ENCODE measurements at regions not wholly inside any gene's neighbourhood (a gene's known extent, or its start where the extent isn't known, plus 50 kb on each side); places are given as distances from the start of the nearest gene placed in this dataset.

DNA sequence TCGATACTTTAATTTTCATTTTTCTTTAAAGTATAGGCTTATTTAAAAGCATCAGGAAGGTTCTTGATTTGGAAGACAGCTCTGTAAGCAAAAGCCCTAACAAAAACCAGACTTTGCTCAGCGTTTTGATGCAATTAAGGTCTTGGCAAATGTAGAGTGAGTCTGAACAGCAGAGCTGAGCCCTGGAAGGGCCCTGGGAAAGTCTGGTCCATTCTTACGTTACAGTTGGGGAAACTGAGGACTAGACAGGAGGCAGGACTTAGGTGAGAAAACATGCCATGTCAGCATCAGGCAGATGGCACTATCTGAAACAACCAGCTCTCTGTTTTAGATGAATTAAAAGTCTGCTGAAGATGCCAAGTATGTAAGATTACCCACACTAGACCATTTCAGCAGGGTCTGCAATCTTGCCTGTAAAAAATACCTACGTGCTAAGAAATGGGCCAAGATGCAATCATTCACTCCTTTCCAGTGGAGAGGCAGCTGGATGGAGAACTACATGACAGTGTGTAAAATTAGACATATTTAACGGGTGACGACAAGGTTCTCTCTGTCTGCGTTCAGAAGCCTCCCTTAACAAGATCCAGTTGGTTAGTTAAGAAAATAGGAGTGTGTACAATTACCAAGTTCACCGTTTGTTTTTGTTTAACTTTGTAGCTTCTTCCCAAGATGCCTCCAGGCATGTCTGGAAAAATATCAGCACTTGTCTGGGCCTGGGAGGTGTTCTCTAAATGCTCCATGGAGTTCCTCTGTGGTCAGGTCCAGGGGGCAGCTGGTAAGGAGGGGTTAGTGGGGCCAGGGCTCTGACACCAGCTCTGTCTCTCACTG is 502.3 kb upstream of the ZMIZ1 start:
- no peak overlapping the region for H3K27ac Mint-ChIP-seq (ENCODE audit: unreplicated experiment)
- H3K27me3 Mint-ChIP-seq (ENCODE audit: unreplicated experiment), result peaks cover 96% of the 10 kb centered on the region
- TF ChIP-seq, protein P1, sequence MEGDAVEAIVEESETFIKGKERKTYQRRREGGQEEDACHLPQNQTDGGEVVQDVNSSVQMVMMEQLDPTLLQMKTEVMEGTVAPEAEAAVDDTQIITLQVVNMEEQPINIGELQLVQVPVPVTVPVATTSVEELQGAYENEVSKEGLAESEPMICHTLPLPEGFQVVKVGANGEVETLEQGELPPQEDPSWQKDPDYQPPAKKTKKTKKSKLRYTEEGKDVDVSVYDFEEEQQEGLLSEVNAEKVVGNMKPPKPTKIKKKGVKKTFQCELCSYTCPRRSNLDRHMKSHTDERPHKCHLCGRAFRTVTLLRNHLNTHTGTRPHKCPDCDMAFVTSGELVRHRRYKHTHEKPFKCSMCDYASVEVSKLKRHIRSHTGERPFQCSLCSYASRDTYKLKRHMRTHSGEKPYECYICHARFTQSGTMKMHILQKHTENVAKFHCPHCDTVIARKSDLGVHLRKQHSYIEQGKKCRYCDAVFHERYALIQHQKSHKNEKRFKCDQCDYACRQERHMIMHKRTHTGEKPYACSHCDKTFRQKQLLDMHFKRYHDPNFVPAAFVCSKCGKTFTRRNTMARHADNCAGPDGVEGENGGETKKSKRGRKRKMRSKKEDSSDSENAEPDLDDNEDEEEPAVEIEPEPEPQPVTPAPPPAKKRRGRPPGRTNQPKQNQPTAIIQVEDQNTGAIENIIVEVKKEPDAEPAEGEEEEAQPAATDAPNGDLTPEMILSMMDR (IDR thresholded peaks at IDR 0.05; ENCODE audit: unreplicated experiment), result no peak
- intact Hi-C loops (cut with micrococcal nuclease; ENCODE audit: unreplicated experiment), result no loop called here
- H3K36me3 Mint-ChIP-seq (ENCODE audit: insufficient read depth, unreplicated experiment), result no peaks in the 10 kb centered on the region
- CTCF ChIA-PET, result no interaction called here
- no peak for DNase-seq
- H3K4me1 Mint-ChIP-seq (ENCODE audit: low read depth, unreplicated experiment), result no peaks in the 10 kb centered on the region
- no TSS peak for BruUV-seq (replicated peaks)
- H3K9me3 Mint-ChIP-seq (ENCODE audit: low read depth, unreplicated experiment), result no peaks in the 10 kb centered on the region
- no peak overlapping the region for H3K4me3 Mint-ChIP-seq (ENCODE audit: low read depth, unreplicated experiment)

DNA sequence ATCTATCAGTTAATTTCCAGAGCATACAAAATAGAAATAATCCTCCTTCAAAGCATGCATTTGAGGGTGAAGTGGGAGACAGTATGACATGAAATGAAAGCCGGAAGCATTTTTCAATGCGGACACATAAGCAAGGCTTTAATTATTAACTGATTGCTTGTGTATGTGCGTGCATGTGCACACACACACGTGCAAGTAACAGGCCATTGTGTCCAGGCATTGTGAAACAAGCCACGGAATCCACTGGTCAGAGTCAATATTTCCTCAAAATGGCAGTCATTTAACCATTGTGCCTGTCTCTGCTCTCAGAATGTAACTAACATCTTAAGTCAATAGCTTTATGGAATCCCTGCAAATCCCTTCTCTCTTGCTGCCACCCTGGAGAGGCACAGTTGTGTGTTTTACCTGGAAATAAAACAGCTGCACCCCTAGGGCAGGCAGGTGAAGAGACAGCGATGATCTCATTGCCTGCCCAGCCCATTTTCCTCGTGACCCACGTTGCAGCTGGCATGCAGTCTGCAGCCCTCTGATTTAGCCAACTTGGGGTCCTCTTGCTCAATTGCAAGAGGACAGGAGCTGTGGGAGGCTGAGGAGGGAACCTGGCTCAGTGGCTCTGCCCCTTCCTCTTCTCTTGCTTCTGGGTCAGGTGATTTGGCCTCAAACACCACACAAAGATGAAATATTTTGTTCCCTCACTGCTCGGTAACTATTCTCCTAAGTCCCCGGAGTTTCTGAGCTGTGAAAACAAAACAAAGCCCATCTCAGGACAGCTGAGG is 500.9 kb upstream of the ZMIZ1 start:
- Mint-ChIP-seq H3K4me1 (ENCODE audit: low read depth, unreplicated experiment) (no peaks in the 10 kb centered on the region), H3K4me3 (ENCODE audit: low read depth, unreplicated experiment) (no peak overlapping the region), H3K27ac (ENCODE audit: unreplicated experiment) (no peak overlapping the region), H3K36me3 (ENCODE audit: insufficient read depth, unreplicated experiment) (no peaks in the 10 kb centered on the region), H3K27me3 (ENCODE audit: unreplicated experiment) (peaks cover 91% of the 10 kb centered on the region), H3K9me3 (ENCODE audit: low read depth, unreplicated experiment) (no peaks in the 10 kb centered on the region)
- DNase-seq, result no peak
- TF ChIP-seq, protein P1 (IDR thresholded peaks at IDR 0.05; ENCODE audit: unreplicated experiment), result no peak
- intact Hi-C loops (cut with micrococcal nuclease; ENCODE audit: unreplicated experiment), result no loop called here
- CTCF ChIA-PET, result no interaction called here
- no TSS peak for BruUV-seq (replicated peaks)

DNA sequence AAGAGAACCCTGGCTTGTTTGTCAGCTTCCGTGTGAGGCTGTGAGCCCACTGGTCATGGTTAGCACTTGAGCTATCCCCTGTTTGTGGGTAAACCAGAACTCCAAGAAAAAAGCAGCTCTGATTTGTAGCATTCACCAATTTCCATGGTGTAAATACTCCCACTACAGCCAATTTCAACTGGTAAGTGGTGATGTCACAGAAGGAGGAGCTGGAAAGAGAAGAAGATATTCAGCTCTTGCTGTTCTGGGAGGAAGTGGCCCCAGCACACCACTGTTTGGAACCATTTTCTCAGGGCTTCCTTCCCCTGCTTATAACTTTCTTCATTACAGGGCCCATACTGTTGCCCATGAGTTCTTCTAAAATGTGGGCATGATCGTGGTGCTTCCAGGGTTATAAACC is 500.1 kb upstream of the ZMIZ1 start:
- Mint-ChIP-seq H3K36me3 (ENCODE audit: insufficient read depth, unreplicated experiment) (no peaks in the 10 kb centered on the region), H3K4me3 (ENCODE audit: low read depth, unreplicated experiment) (no peak overlapping the region), H3K4me1 (ENCODE audit: low read depth, unreplicated experiment) (no peaks in the 10 kb centered on the region), H3K27me3 (ENCODE audit: unreplicated experiment) (peaks cover 91% of the 10 kb centered on the region), H3K9me3 (ENCODE audit: low read depth, unreplicated experiment) (no peaks in the 10 kb centered on the region), H3K27ac (ENCODE audit: unreplicated experiment) (no peak overlapping the region)
- DNase-seq, result no peak
- TF ChIP-seq, protein P1 (IDR thresholded peaks at IDR 0.05; ENCODE audit: unreplicated experiment), result no peak
- CTCF ChIA-PET, result no interaction called here
- intact Hi-C loops (cut with micrococcal nuclease; ENCODE audit: unreplicated experiment), result no loop called here
- BruUV-seq (replicated peaks), result no TSS peak

DNA sequence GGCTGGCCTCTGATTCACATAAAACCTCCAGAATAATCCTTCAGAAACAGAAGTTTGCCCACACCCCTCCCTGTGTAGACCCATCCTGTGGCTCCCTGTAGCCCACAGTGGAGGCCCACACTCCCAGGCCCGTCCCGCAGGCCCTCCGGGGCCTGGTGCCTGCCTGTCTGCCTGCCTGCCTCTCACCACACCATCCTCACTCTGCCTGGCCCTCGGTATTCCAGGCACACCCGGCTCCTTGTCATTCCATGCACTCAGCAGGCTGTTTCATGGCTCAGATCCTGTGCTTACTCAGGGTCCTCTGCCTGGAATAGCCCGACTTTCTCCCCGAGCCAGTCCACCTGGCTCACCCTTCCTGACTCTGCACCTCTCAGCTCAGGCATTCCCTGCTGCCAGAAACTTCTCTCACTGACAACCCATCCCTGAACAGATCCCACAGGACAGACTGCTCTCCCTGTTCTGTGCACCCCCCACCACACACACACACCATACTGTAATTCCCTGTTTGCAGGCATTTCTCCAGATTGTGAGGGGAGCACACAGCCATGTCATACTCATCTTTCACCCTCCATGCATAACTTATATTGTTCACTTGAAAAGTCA is 498.0 kb upstream of the ZMIZ1 start:
- H3K9me3 Mint-ChIP-seq (ENCODE audit: low read depth, unreplicated experiment), result no peaks in the 10 kb centered on the region
- no peak for DNase-seq
- intact Hi-C loops (cut with micrococcal nuclease; ENCODE audit: unreplicated experiment), result no loop called here
- H3K4me1 Mint-ChIP-seq (ENCODE audit: low read depth, unreplicated experiment), result no peaks in the 10 kb centered on the region
- H3K27me3 Mint-ChIP-seq (ENCODE audit: unreplicated experiment), result peaks cover 91% of the 10 kb centered on the region
- TF ChIP-seq, protein P1 (IDR thresholded peaks at IDR 0.05; ENCODE audit: unreplicated experiment), result no peak
- no TSS peak for BruUV-seq (replicated peaks)
- H3K27ac Mint-ChIP-seq (ENCODE audit: unreplicated experiment), result no peak overlapping the region
- H3K4me3 Mint-ChIP-seq (ENCODE audit: low read depth, unreplicated experiment), result no peak overlapping the region
- CTCF ChIA-PET, result no interaction called here
- no peaks in the 10 kb centered on the region for H3K36me3 Mint-ChIP-seq (ENCODE audit: insufficient read depth, unreplicated experiment)
